OCI-M1 (cell line): ENCODE measurements at regions not wholly inside any gene's neighbourhood (a gene's known extent, or its start where the extent isn't known, plus 50 kb on each side); places are given as distances from the start of the nearest gene placed in this dataset.
"Not testable (repeated sequence)": the region's sequence is repeated elsewhere in the genome, so short reads cannot be mapped to it uniquely, and the experiment has no call there.

Experiments
- DNase-seq: peaks from one replicate; lab custom pipeline; 2025; lab: John Stamatoyannopoulos, UW

DNA sequence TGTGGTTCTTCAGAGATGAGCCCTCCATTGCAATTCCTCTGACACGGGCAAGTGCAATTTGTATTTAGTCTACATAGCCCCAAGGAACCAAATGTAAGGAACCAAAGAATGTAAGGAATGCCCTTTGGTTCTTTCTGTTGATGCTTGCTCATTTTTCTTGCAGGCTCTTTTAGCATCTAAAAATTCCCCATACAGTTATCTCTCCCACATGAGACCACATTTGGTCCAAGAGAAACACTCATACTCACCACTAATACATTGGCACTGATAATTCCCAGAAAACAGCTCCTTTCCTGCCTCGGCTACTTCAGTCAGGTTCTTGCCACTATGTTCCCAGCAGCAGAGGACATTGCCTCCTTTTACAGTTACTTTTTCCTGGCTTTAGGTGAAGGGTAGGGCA, 332.6 kb downstream of the AEBP2 start:
- no peak for DNase-seq

DNA sequence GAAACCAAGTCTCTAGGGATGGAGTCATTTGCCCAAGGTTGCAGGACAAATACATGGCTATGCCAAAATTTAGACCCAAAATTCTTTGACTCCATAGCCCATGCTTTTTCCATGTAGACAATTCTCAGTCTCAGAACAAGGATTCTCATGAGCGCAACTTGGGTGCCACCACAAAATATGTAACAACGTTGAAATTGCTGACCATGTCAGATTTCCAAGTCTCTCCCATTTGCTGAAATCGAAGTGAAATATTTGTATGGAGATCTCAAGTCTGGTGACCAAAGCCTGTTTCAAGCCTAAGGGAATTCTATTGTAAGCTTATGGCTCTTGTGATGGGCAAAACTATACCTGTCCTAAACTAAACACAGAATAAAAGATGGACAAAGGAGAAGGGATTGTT, 333.5 kb downstream of the AEBP2 start:
- DNase-seq = no peak

DNA sequence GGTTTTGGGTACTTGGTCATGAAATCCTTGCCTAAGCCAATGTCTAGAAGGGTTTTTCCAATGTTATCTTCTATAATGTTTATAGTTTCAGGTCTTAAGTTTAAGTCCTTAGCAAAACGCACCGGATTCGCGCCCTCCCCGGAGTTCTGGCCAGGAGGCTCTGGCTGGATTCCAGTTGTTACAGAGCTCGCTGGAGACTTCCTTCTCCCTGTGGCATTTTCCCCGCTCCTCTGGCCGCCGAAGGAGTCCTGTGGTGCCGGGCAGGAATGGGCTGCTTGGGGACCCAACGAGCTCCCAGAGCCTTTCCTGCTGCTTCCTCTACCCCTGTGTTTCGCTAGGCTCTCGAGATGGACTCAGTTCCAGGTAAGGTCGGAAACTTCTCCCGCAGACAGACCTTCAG, 335.9 kb downstream of the AEBP2 start:
- DNase-seq = no peak

DNA sequence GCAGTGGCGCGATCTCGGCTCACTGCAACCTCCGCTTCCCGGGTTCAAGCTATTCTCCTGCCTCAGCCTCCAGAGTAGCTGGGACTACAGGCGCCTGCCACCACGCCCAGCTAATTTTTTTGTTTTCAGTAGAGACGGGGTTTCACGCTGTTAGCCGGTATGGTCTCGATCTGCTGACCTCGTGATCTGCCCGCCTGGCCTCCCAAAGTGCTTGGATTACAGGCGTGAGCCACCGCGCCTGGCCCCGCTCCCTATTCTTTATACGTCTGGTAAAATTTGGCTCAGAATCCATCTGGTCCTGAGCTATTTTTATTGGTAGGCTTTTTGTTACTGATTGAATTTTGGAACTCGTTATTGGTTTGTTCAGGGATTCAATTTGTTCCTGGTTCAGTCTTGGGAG, 336.7 kb downstream of the AEBP2 start:
- DNase-seq = not testable (repeated sequence)

DNA sequence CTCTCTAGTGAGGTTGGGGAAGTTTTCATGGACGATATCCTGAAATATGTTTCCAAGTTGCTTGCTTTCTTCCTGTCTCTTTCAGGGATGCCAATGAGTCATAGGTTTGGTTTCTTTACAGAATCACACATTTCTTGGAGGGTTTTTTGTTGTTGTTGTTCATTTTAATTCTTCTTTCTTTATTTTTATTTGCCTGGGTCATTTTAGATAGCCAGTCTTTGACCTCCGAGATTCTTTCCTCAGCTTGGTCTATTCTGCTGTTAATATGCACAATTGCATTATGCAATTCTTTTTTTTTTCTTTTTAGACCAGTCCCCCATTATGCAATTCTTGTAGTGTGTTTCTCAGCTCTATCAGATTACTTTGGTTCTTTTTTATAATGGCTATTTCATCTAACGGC, 338.9 kb downstream of the AEBP2 start:
- DNase-seq = no peak

DNA sequence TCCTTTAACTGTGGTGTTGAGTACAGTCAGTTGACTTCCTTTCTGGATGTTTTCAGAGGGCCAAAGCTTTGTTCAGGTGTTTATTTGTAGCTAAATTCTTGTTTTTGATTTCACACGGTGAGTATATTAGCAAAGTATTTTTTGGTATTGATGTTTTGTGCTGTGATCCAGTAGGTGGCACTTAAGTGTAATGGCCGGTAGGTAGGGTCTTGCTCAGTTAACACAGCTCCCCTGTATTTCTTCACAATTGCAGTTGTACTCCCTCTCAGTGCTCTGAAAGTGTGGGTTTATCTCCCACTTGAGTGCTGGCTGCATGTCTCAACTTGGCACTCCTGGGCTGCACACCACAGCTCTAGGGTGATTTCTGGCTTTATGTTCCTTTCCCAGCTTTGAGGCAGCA, 339.5 kb downstream of the AEBP2 start:
- peak; percentile 33 for DNase-seq

DNA sequence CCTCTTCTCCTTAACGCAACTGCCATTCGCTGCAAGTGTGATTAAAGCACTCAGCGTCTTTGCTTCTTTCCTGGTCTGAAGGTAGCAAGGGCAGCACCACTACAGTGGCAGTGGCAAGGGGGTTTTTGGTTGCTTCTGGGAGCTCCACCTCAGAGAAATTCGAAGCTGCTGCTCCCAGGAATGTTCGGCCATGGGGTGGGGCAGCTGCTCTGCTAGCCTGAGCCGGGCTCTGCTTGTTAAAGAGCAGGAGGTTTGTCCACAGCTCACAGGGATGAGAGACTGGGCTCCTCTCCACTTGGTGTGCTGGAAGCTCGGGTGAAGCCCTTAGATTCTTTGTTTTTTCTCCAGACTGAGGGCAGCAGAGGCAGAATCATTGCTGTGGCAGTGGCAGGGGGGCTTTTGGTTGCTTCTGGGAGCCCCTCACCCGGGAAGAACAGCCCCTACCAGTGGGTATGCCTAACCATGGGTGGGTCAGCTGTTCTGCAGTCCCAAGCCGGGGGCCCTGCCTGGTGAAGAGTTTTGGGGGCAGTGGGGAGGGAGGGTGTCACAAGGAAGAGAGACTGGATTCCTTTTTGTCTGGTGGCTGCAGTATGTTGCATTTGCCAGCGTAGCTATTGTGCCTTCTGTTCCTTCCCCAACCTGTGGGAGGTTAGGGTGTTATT, 340.2 kb downstream of the AEBP2 start:
- DNase-seq = no peak

DNA sequence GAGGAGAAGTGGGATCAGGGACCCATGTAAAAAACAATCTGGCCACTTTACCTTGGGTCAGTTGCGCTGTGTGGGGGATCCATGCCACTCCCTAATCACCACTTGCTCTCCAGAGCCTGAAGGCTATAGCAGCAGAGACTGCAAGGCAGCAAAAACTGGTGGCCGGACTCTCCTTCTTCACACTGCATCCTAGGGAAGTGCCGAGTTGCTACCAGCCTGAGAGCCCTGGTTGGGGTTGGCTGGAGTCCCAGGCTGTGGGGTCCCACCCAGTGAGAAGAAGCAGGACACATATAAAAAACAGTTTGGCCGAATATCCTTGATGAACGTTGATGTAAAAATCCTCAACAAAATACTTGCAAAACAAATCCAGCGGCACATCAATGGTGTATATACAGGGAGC, 341.2 kb downstream of the AEBP2 start:
- DNase-seq = no peak

DNA sequence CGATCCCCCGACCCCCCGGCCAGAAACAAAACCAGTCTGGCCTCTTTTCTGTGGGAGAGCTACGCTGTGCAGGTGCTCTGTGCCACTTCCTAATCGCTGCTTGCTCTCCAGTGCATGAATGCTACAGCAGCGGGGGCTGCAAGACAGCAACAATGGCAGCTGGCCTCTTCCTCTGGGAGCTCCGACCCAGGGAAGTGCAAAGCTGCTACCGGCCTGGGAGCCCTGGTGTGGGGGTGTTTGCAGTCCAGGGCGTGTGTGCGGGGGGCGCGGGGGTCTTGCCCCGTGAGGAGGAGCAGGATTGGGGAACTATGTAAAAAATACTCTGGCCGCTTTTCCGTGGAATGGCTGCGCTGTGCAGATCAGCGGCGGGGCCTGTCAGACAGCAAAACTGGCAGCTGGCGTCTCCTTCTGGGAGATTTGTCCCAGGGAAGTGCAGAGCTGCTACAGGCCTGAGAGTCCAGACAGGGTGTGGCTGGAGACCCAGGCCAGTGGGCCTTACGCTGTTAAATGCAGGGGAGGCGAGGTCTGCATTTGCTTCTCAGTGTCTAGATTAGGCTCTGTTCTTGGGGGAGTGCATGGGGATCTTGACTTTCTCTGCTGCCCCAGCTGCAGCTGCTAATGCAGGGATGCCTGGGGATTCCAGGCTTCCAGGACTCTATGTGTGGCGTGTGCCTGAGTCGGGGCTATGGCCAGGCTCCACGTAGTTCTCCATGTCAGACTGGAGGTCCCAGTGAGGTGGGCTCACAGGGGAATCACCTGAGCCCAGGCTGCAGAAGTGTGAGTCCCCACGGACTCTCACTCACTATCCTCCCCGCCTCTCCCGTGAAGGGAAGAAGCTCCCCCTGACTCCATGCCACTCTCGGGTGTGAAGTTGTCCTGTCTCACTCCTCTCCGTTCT, 344.5 kb downstream of the AEBP2 start:
- DNase-seq = no peak

DNA sequence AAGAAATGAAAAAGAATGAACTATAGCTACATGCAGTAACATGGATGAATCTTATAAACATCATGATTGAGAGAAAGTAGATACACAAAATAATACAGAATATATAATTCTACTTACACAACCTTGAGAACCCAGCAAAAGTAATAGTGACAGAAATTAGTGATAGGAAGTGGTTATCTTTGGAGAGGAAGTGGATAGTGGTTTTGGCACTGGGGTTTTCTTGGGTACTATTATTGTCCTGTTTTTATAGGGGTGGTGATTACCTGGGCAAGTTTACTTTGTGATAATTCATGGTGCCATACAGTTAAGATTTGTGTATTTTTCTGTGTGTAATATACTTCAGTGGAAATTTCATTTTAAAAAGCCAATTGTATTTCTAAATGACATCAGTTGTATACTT, 352.7 kb downstream of the AEBP2 start:
- DNase-seq = no peak

DNA sequence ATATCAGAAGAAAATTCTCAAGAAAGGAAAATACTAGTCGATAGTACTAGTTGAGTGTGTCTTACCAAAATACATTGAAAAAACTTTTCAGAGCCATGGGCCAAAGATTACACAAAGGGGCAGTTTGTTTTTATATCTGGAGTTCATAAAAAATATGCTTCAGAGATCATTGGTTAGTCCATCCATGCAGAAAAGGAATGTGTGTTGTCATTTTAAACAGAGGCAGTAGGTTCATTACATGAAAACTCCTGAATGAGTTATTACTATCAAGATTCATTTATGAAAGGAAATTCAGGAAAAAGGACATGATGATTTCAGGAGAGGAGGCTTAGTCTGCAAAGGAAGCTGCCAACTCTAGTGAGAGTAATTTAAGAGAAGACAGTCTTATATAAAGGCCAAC, 354.8 kb downstream of the AEBP2 start:
- DNase-seq = no peak

DNA sequence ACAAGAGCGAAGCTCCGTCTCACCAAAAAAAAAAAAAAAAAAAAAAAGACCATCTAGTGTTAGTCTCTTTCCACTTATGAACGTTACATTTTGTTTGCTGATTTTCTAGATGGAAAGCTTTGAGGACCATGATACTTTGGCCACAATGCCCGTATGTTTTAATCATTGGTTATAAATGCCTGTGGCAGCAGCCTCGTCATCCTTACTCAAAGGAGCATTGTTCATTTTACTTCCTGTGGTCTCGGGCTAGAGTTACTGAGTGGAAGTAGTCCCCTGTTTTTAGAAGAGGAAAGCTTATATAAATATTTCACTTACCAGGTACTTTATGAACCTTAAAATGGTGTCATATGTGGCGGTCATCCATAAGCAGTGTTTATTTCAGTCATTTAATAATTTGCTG, 359.9 kb downstream of the AEBP2 start:
- no peak for DNase-seq

DNA sequence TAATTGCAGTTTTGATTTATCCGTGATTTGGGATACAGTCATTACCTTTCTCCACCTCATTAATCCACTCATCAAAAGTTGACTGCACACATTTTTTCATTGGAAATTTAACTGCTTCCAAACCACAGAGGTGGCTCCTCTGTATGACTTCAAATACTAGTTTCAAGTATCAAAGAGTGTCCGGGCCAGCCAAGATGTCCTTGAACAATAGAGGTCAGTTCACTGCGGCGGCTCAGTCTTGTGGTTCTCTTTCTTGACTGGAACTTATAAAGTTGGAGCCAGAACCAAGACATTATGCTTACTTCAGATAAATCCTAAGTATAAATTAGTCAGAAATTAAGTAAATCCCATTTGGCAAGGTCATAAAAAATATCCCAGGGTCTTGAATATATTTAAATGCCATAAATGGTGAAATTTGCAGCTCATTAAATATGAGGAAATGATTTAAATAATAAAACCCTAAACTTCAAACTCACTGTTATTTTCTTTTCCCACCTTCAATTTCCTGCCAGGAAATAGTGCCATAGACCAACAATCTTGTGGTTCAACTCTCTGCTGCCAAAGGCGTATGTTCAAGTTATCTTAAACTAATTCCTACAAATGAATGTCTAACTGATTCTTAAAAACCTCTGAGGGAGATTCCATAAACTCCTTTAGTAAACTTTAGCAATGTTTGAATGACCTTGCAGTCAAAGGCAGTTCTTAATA, 360.8 kb downstream of the AEBP2 start:
- DNase-seq = no peak

DNA sequence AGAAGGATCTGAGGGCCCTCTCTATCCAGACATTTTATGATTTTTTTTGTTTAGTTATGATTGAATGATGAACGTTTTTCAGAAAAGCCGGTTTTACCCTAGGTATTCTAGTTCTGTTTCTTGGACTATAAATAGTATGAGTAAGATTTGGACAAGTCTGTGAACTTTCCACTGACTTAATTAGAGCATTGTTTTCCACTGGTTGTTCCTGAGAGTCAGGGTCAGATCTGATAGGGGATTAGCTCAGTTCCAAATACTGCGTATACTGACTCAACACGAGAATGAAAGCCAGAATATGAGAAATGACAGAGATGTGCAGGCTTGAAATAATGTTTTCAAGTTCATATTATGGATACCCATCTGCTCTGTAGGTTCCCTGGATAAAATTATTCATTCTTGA, 361.6 kb downstream of the AEBP2 start:
- no peak for DNase-seq

DNA sequence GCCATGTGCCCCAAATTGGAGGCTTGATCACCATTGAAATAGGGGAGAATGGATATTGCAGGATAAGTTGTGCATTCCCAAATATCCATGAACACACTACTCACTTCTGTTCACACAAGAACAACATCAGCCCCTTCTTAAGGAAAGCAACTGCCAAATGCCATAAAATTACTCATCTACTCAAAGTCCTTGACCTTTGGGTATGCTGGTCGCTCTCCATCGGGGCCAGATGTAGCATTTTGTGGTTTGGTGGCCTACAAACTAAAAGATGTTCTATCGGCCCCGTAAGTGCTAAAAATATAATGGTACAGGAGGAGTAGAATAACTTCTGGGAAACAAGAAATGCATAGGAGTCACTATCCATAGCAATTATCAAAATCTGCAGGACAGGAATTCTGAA, 362.6 kb downstream of the AEBP2 start:
- DNase-seq = no peak

DNA sequence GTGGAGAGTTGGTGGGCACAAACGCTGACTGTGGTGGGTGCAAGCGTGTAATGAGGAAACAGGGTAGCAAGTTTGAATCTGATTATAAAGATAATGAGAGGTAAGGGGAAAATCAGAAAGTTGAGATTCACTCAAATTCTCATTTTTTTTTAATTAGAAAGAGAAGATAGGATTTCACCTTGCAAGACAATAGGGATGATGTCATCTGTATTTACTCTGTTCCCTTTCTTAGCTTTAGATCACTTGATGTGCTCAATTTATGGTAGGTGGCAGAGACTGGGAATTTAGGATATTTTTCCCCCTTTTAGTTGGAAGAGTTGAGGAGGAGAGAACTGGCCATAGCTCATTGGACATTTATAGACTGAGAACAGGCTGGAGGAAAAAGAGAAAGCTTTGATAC, 363.6 kb downstream of the AEBP2 start:
- no peak for DNase-seq

DNA sequence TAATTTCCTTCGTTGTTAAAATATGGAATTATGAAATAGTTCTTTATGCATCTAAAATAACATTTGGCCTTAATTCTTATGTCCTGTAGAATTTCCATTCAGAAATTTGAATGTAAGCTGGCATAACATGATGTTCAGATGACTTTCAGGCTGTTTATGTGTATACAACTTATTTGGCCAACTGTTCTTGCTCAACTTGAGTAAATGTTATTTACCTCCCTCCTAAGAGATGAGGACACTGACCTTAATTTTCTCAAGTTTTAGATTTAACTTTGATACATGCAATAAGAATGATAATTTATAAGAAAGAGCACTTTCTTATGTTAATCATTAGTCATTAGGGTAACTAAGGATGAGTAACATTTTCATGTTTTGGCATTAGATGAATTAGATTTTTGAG, 365.4 kb downstream of the AEBP2 start:
- no peak for DNase-seq

DNA sequence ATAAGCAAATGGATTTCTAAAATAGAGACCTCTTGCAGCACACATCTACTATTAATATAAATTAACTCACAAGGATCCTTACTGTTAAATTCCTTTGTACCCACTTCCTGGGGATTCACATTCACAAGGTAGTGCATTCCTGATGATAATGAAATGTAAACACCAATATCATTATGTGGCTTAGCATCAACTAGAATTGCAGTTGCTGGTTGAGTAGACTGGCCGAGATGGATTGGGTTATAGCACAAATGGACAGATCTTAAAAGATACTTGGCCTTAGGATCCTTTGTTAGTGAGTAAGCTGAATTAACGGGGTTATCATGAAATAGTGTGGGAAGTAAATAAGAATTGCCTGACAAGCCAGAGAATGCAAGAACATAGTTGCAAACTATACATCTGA, 369.1 kb downstream of the AEBP2 start:
- DNase-seq = no peak

DNA sequence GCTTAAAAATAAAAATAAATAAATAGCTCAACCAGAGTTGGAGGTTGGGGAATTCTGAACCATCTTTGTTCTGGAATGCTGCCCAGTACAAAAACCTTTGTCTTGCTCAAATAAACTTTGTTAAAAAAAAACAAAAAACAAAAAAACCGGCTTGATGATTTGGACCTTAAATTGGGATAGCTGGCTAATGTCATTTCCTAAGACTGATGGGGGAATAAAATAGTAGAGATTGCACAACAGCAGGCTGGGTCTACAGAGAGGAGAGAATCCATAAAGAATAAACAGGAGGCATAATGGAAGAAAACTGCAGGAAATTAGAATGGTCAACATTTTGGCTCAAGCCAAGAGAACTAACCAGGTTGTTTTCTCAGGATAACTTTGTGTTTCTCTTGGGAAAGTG, 370.9 kb downstream of the AEBP2 start:
- no peak for DNase-seq

DNA sequence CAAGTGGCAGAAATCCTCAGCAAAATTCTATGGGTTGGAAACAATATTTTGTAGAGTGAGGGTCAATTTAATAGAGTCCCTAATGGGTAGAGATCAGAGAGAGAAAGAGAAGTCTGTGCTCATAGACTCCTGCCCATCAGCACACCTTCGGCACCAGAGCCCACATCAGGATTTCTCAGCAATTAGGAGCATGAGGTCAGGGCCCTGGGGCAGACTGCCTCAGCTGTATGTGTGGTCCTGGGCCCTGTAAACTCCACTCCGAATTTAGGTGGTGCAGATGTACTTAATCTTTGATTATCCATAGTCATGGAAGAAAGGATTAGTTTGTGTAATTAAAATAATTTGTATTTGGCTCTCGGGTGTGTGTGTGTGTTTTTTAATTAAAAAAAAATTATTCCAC, 372.6 kb downstream of the AEBP2 start:
- no peak for DNase-seq

DNA sequence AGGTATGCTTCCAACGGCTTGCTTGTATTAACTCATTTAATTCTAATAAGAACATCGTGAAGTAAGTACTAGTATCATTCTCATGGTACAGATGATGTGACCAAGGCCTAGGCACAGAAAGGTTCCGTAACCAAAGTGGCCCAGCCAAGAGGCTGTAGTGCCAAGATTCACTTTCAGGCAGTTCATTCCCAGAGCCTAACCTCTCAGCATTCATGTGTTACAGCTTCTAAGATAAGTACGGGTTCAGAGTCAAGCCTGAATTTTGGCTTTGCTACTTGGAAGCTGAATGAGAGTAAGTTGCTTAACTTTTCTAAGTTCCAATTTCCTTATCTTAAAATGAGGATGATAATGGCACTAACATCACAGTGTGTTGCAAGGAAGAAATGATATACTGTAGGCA, 379.9 kb downstream of the AEBP2 start:
- DNase-seq = no peak

DNA sequence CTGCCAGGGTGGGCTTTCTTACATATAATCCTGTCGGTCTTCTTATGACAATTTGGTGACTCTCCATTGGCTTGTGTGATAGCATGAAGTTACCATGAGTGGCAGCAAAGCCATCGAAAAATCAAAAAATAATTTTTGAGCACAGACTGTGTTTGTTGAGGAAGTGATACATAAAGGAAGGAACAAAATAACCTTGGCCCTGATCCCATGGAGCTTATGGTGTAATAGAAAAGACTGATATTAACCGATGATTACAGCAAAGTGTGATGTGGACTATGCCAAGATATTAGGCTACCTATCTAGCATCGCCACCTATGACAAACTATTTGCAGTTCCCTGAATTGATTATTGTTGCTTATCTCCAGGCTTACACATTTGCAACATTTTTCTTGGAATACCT, 383.2 kb downstream of the AEBP2 start:
- DNase-seq = no peak

DNA sequence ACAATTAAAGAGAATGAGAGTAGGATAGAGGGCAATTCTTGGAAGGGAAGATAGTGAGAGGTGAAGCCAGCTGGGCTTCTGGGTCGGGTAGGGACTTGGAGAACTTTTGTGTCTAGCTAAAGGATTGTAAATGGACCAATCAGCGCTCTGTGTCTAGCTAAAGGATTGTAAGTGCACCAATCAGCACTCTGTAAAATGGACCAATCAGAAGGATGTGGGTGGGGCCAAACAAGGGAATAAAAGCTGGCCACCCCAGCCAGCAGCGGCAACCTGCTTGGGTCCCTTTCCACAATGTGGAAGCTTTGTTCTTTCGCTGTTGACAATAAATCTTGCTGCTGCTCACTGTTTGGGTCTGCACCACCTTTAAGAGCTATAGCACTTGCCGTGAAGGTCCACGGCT, 384.0 kb downstream of the AEBP2 start:
- DNase-seq = not testable (repeated sequence)
